PC-9 (cell line): ENCODE measurements at regions not wholly inside any gene's neighbourhood (a gene's known extent, or its start where the extent isn't known, plus 50 kb on each side); places are given as distances from the start of the nearest gene placed in this dataset.
A peak's percentile ranks its signal among the peaks of the same experiment; 100 is the strongest.

Experiments used
- BruUV-seq: library from RNA; stranded (reverse); fragments of 400-500 nt; replicated peaks from 2 replicates; lab custom pipeline; 2021; lab: Mats Ljungman, UMichigan
- CTCF ChIA-PET: fragments of 300-600 bp; sonication (Branson Sonifier 250); formaldehyde crosslinking; loops from one replicate; lab custom pipeline; 2022; ENCODE audit warnings: antibody characterized with exemption; lab: Charles Lee
- POLR2A ChIA-PET: fragments of 300-600 bp; sonication (Branson Sonifier 250); formaldehyde crosslinking; loops from one replicate; lab custom pipeline; 2022; ENCODE audit warnings: antibody characterized with exemption; ENCODE audit not compliant: unreplicated experiment; lab: Charles Lee
- DNase-seq, 2 experiments: peaks; one replicate each; pipeline versions ENCODE4 v3.0.0 to v3.0.0-alpha.2; 2015 to 2022; ENCODE audit warnings: mixed read lengths in 1 of 2
- H2AFZ ChIP-seq: fragments of 200-600 bp; sonication (generic); 2 replicates; pipeline ENCODE4 v1.8.1; 2017; ENCODE audit warnings: antibody characterized with exemption
- H3F3A ChIP-seq: fragments of 200-600 bp; sonication (generic); 2 replicates; pipeline ENCODE4 v1.8.1; 2017; ENCODE audit warnings: antibody characterized with exemption, mild to moderate bottlenecking, low read depth; ENCODE audit not compliant: insufficient read depth
- H3K27ac ChIP-seq: fragments of 200-600 bp; sonication (generic); 2 replicates; pipeline ENCODE4 v1.6.1; 2016; ENCODE audit warnings: mixed run types
- H3K27me3 ChIP-seq: fragments of 200-600 bp; sonication (generic); 2 replicates; pipeline ENCODE4 v1.6.1; 2016; ENCODE audit warnings: low read depth, mixed run types; ENCODE audit not compliant: insufficient read depth
- H3K36me3 ChIP-seq: fragments of 200-600 bp; sonication (generic); 2 replicates; pipeline ENCODE4 v1.6.1; 2016; ENCODE audit warnings: low read depth, mixed run types
- H3K4me1 ChIP-seq: fragments of 200-600 bp; sonication (generic); replicated peaks from 2 replicates; pipeline ENCODE4 v1.6.1; 2016; ENCODE audit warnings: mixed run types; ENCODE audit not compliant: insufficient read depth
- H3K4me2 ChIP-seq: fragments of 200-600 bp; sonication (generic); 2 replicates; pipeline ENCODE4 v1.6.1; 2017; ENCODE audit warnings: mixed run types
- H3K4me3 ChIP-seq: fragments of 200-600 bp; sonication (generic); 2 replicates; pipeline ENCODE4 v1.6.1; 2016; ENCODE audit warnings: mixed run types
- H3K79me2 ChIP-seq: fragments of 200-600 bp; sonication (generic); 2 replicates; pipeline ENCODE4 v1.6.1; 2017; ENCODE audit warnings: low read depth, mixed run types
- H3K9me2 ChIP-seq: fragments of 200-600 bp; sonication (generic); 2 replicates; pipeline ENCODE4 v1.8.1; 2017; ENCODE audit warnings: mild to moderate bottlenecking; ENCODE audit not compliant: insufficient read depth
- H3K9me3 ChIP-seq: fragments of 200-600 bp; sonication (generic); 2 replicates; pipeline ENCODE4 v1.8.1; 2016; ENCODE audit warnings: low read depth; ENCODE audit not compliant: insufficient read depth
- H4K20me1 ChIP-seq: fragments of 200-600 bp; sonication (generic); 2 replicates; pipeline ENCODE4 v1.8.1; 2017; ENCODE audit not compliant: insufficient read depth
- CTCF ChIP-seq: fragments of 200-600 bp; sonication (generic); conservative IDR thresholded peaks from 2 replicates; pipeline ENCODE4 v1.6.1; 2017; ENCODE audit warnings: mixed run types, antibody characterized with exemption, mild to moderate bottlenecking, moderate library complexity
- EZH2 ChIP-seq: fragments of 200-600 bp; sonication (generic); IDR thresholded peaks from 2 replicates; pipeline ENCODE4 v1.8.0; 2017; ENCODE audit warnings: antibody characterized with exemption, low read depth
- intact Hi-C: fragments of 100-400 bp; cut with micrococcal nuclease; formaldehyde crosslinking; loops from one replicate; pipeline ENCODE4 v1.10.0; 2022; ENCODE audit not compliant: unreplicated experiment

GRCh38 chr6:37551446-37551845 is 51.8 kb upstream of the CCDC167 start:
- Histone ChIP-seq H3K27ac (no peak overlapping the region), H3K4me2 (no peak overlapping the region), H3K9me2 (no peaks in the 10 kb centered on the region), H3F3A (peaks cover 15% of the 10 kb centered on the region; the same call in 1 of the 2 replicates), H3K79me2 (no peaks in the 10 kb centered on the region), H3K9me3 (no peaks in the 10 kb centered on the region), H3K4me1 (peaks cover 46% of the 10 kb centered on the region), H4K20me1 (no peaks in the 10 kb centered on the region), H3K36me3 (no peaks in the 10 kb centered on the region), H3K4me3 (no peak overlapping the region), H3K27me3 (no peaks in the 10 kb centered on the region), H2AFZ (no peak overlapping the region)
- no peak for DNase-seq
- ChIA-PET POLR2A (no interaction called here), CTCF (no interaction called here)
- TF ChIP-seq EZH2 (no peak), CTCF (no peak)
- intact Hi-C loops: no loop called here
- BruUV-seq: no TSS peak

- Histone ChIP-seq H3K9me3 (no peaks in the 10 kb centered on the region), H3K36me3 (no peaks in the 10 kb centered on the region), H2AFZ (no peak overlapping the region), H3K79me2 (no peaks in the 10 kb centered on the region), H3K27ac (no peak overlapping the region), H3K27me3 (no peaks in the 10 kb centered on the region), H3K4me3 (no peak overlapping the region), H3K9me2 (no peaks in the 10 kb centered on the region), H4K20me1 (no peaks in the 10 kb centered on the region), H3K4me1 (peaks cover 50% of the 10 kb centered on the region), H3F3A (peaks cover 15% of the 10 kb centered on the region; the same call in 1 of the 2 replicates), H3K4me2 (peak overlapping the region; percentile 55; the same call in 1 of the 2 replicates)
- intact Hi-C loops: no loop called here
- no peak for DNase-seq
- TF ChIP-seq CTCF: no peak
- TF ChIP-seq EZH2: no peak
- ChIA-PET POLR2A (no interaction called here), CTCF (no interaction called here)
- no TSS peak for BruUV-seq
Measured at GRCh38 chr6:37551002-37551401, 51.3 kb upstream of the CCDC167 start.

- Histone ChIP-seq H4K20me1 (no peaks in the 10 kb centered on the region), H3K4me2 (peak overlapping the region; percentile 55), H3K4me3 (no peak overlapping the region), H2AFZ (no peak overlapping the region), H3K9me3 (no peaks in the 10 kb centered on the region), H3F3A (peaks cover 12% of the 10 kb centered on the region; the same call in 1 of the 2 replicates), H3K27me3 (no peaks in the 10 kb centered on the region), H3K36me3 (no peaks in the 10 kb centered on the region), H3K4me1 (peaks cover 53% of the 10 kb centered on the region), H3K27ac (no peak overlapping the region), H3K79me2 (no peaks in the 10 kb centered on the region), H3K9me2 (no peaks in the 10 kb centered on the region)
- BruUV-seq: no TSS peak
- DNase-seq: peak in 1 of 2 experiments; percentile 68
- ChIA-PET POLR2A (no interaction called here), CTCF (interaction anchor here (0.6 kb wide), 1 partner anchor 142 kb away, joined by 3 read pairs; no protein-coding TSS in a partner anchor)
- no peak for TF ChIP-seq CTCF
- TF ChIP-seq EZH2: no peak
- intact Hi-C loops: no loop called here
Measured at GRCh38 chr6:37550191-37550831, 50.6 kb upstream of the CCDC167 start.
